ENCODE measurements at regions not wholly inside any gene's neighbourhood (a gene's known extent, or its start where the extent isn't known, plus 50 kb on each side); places are given as distances from the start of the nearest gene placed in this dataset.

GRCh38 chr6:139518556-139519091 is 144.2 kb upstream of the CITED2 start:
- TF ChIP-seq CTCF (IDR thresholded peaks at IDR 0.05; ENCODE audit: low read length) (no peak), EZH2 (IDR thresholded peaks at IDR 0.05; ENCODE audit: borderline replicate concordance, low read length) (no peak)
